ENCODE measurements at regions not wholly inside any gene's neighbourhood (a gene's known extent, or its start where the extent isn't known, plus 50 kb on each side); places are given as distances from the start of the nearest gene placed in this dataset.

DNA sequence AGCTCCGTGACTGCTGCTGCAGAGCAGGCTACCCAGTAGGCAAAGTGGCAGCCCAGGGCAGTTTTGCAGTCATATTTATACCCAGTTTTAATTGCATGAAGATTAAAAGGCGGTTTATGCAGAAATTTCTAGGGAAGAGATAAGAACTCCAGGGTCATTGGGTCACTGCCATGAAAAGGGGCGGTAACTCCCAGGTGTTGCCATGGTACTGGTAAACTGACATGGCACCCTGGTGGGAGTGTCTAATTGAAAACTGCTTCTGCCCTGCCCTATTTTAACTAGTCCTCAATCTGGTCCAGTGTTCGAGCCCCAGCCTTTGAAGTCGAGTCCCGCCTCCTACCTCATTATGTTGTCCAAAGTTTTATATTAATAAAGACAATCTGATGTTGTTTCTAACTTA lies 75.0 kb upstream of the FUCA2 start:
- H3K4me3 ChIP-seq: no peak overlapping the region
- DNase-seq: no peak
- TF ChIP-seq, protein P1, sequence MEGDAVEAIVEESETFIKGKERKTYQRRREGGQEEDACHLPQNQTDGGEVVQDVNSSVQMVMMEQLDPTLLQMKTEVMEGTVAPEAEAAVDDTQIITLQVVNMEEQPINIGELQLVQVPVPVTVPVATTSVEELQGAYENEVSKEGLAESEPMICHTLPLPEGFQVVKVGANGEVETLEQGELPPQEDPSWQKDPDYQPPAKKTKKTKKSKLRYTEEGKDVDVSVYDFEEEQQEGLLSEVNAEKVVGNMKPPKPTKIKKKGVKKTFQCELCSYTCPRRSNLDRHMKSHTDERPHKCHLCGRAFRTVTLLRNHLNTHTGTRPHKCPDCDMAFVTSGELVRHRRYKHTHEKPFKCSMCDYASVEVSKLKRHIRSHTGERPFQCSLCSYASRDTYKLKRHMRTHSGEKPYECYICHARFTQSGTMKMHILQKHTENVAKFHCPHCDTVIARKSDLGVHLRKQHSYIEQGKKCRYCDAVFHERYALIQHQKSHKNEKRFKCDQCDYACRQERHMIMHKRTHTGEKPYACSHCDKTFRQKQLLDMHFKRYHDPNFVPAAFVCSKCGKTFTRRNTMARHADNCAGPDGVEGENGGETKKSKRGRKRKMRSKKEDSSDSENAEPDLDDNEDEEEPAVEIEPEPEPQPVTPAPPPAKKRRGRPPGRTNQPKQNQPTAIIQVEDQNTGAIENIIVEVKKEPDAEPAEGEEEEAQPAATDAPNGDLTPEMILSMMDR (IDR thresholded peaks at IDR 0.05): no peak
- no peak overlapping the region for H3K9ac ChIP-seq (ENCODE audit: low read depth in 2 of 2, low read length in 2 of 2)
- H3K36me3 ChIP-seq: no peaks in the 10 kb centered on the region
- H3K27me3 ChIP-seq: no peaks in the 10 kb centered on the region
- H3K4me1 ChIP-seq: no peaks in the 10 kb centered on the region
- no peak overlapping the region for H3K27ac ChIP-seq
- intact Hi-C loops (cut with DNase I): loop anchor here (10.0 kb wide), 2 partner anchors 178 to 258 kb away; partner anchors contain the start of gene LTV1
- H3K9me3 ChIP-seq: no peaks in the 10 kb centered on the region

DNA sequence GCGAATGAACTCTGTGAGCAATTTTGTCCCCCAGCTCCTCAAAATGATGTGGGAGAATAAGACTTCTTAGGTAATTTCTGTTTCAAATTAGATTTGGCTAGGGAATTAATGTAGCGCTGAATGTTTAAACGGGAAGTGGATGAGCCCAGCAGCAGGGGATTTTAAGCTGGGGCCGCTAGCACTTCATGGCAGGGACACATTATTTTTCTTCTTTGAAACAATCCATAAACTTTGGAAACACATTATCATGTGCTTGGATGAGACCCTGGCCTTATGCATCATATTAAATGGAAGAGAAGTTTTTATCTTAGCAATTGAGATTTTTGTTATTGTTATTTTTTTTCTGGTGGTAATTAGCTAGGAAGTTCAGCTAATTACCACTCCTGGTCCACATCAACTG lies 74.2 kb upstream of the FUCA2 start:
- Histone ChIP-seq H3K4me3 (no peak overlapping the region), H3K9me3 (no peaks in the 10 kb centered on the region), H3K27me3 (no peaks in the 10 kb centered on the region), H3K27ac (no peak overlapping the region), H3K9ac (ENCODE audit: low read depth in 2 of 2, low read length in 2 of 2) (no peak overlapping the region), H3K4me1 (no peaks in the 10 kb centered on the region), H3K36me3 (no peaks in the 10 kb centered on the region)
- TF ChIP-seq, protein P1 (IDR thresholded peaks at IDR 0.05): no peak
- no peak for DNase-seq
- intact Hi-C loops (cut with DNase I): loop anchor here (10.0 kb wide), 2 partner anchors 179 to 259 kb away; partner anchors contain the start of gene LTV1

DNA sequence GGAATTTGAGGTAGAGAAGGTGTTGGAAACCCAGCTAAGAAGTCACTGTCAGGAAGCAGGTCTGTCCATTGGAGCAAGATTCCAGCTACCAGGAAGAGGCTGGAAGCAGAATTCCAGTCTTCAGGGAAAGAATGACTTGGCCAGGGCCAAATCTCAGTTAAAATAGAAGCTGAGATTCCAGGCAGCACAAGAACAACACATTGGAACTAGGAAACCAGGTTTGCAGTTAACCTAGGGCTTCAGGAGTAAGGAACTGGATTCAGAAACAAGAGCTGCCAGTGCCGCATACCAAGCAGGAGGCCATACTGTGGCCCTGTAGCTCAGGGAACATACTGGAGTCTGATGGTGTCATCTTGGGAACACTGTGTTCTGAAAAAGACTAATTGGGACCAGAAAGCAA lies 73.7 kb upstream of the FUCA2 start:
- Histone ChIP-seq H3K27ac (no peak overlapping the region), H3K9me3 (no peaks in the 10 kb centered on the region), H3K4me3 (no peak overlapping the region), H3K27me3 (no peaks in the 10 kb centered on the region), H3K36me3 (no peaks in the 10 kb centered on the region), H3K4me1 (no peaks in the 10 kb centered on the region), H3K9ac (ENCODE audit: low read depth in 2 of 2, low read length in 2 of 2) (no peak overlapping the region)
- TF ChIP-seq, protein P1 (IDR thresholded peaks at IDR 0.05): no peak
- intact Hi-C loops (cut with DNase I): loop anchor here (10.0 kb wide), 2 partner anchors 180 to 260 kb away; partner anchors contain the start of gene LTV1
- DNase-seq: no peak

DNA sequence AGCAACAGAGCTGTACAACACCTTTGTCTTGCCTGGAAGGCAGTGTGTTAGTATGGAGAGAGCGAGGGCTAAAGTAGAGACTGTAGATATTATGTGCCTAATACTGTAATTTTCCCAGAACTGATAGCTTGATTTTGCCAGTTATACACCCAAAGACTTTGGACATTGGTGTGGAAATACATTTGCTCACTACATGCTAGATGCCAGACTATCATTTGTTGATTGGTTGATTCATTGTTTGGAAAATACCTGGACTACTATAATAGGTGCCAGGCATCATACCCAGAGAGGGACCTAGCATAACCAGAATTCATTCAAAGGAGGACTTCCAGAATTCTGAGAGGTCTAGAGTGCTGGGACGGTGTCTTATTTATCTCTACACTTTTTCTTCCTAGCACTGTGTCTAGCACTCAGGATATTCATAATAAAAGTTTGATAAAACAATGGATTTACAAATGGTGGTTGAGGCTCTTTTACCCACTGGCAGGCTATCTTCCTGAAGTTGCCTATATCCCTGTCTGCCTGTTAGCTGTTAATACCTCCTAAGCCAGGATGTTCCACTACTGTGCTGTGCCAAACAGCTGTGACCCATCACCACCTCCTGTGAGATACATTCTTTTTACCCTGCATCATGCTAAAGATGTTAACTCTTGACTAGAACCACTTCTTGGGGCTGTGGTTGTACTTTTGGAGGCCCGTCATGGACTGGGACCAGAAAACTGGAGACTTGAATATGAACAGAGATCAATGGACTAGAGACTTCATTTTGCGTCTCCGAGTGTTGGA lies 72.2 kb upstream of the FUCA2 start:
- Histone ChIP-seq H3K36me3 (no peaks in the 10 kb centered on the region), H3K27ac (no peak overlapping the region), H3K27me3 (no peaks in the 10 kb centered on the region), H3K9ac (ENCODE audit: low read depth in 2 of 2, low read length in 2 of 2) (no peak overlapping the region), H3K4me1 (no peaks in the 10 kb centered on the region), H3K4me3 (no peak overlapping the region), H3K9me3 (no peaks in the 10 kb centered on the region)
- no peak for DNase-seq
- intact Hi-C loops (cut with DNase I): loop anchor here (10.0 kb wide), 2 partner anchors 181 to 261 kb away; partner anchors contain the start of gene LTV1
- TF ChIP-seq, protein P1 (IDR thresholded peaks at IDR 0.05): no peak

DNA sequence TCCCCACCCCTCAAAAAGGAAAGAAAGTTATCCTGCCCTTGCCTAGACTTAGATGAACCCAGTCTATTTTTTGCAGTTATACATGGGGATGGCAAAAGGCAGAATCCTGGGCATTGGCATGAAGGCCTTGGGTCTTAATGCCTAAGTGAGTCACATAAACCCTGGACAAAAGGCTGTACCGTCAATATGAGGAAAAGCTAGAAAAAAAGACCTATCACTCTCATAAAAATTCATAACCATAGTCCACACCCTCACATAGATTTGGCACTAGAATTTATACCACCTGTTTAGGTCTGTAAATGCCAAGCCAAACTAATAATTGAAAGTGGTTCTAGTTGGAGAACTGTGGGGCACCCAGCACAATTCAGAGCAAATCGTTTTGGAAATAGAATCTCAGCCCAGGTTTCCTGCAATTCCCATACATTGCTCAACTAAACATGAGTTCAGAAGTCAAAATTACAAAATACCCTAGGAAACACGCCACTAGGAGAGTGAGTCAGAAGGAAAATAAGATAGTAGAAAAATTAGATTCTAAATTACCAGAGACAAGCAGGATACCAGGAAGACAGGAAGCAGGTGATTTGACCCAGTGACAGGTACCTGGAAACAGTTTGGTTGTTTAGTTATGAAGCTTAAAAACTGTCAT lies 70.4 kb upstream of the FUCA2 start:
- no peaks in the 10 kb centered on the region for H3K4me1 ChIP-seq
- H3K9ac ChIP-seq (ENCODE audit: low read depth in 2 of 2, low read length in 2 of 2): no peak overlapping the region
- H3K27me3 ChIP-seq: no peaks in the 10 kb centered on the region
- H3K27ac ChIP-seq: no peak overlapping the region
- no peak for DNase-seq
- intact Hi-C loops (cut with DNase I): loop anchor here (10.0 kb wide), 2 partner anchors 183 to 263 kb away; partner anchors contain the start of gene LTV1
- H3K36me3 ChIP-seq: no peaks in the 10 kb centered on the region
- H3K9me3 ChIP-seq: no peaks in the 10 kb centered on the region
- TF ChIP-seq, protein P1 (IDR thresholded peaks at IDR 0.05): no peak
- no peak overlapping the region for H3K4me3 ChIP-seq

All from colonic mucosa (tissue), 4 donors.